CD14-positive monocyte (primary cell): ENCODE measurements at regions not wholly inside any gene's neighbourhood (a gene's known extent, or its start where the extent isn't known, plus 50 kb on each side); places are given as distances from the start of the nearest gene placed in this dataset.

Source experiments
- DNase-seq, 3 donors: peaks; one replicate each; pipeline ENCODE4 v3.0.0-alpha.2; 2011 to 2022
- H2AFZ ChIP-seq: 2 replicates; pipeline ENCODE4 v1.6.0; 2012; ENCODE audit warnings: mild to moderate bottlenecking, low read depth, low read length, inconsistent platforms; ENCODE audit not compliant: insufficient read depth, poor library complexity, severe bottlenecking
- H3K27ac ChIP-seq, 2 donors: 1 replicate in 1 of 2; 2 replicates in 1 of 2; pipeline ENCODE4 v1.5.1; 2012 to 2013; ENCODE audit warnings: low read length in 2 of 2, control low read depth in 1 of 2, inconsistent platforms in 1 of 2, low read depth in 1 of 2, mild to moderate bottlenecking in 1 of 2
- H3K27me3 ChIP-seq, 2 donors: one replicate each; pipeline versions ENCODE4 v1.6.0 to v1.6.1; 2011 to 2013; ENCODE audit warnings: low read length in 2 of 2; ENCODE audit not compliant: control insufficient read depth in 2 of 2, insufficient read depth in 2 of 2
- H3K36me3 ChIP-seq, 2 donors: replicated peaks in 1 of 2; 1 replicate in 1 of 2; 2 replicates in 1 of 2; pipeline versions ENCODE4 v1.5.1 to v1.6.1; 2012 to 2013; ENCODE audit warnings: low read length in 2 of 2, control low read depth in 1 of 2, inconsistent platforms in 1 of 2, mild to moderate bottlenecking in 1 of 2; ENCODE audit not compliant: insufficient read depth in 2 of 2, control insufficient read depth in 1 of 2
- H3K4me1 ChIP-seq, 2 donors: 1 replicate in 1 of 2; 2 replicates in 1 of 2; pipeline versions ENCODE4 v1.5.1 to v1.6.1; 2012 to 2013; ENCODE audit warnings: low read length in 2 of 2, control low read depth in 1 of 2, inconsistent platforms in 1 of 2, mild to moderate bottlenecking in 1 of 2, moderate library complexity in 1 of 2; ENCODE audit not compliant: insufficient read depth in 2 of 2, control insufficient read depth in 1 of 2
- H3K4me2 ChIP-seq: replicated peaks from 2 replicates; pipeline ENCODE3; 2012; ENCODE audit warnings: low read length, moderate library complexity, mild to moderate bottlenecking; ENCODE audit not compliant: poor library complexity, severe bottlenecking; ENCODE audit errors: extremely low read depth
- H3K4me3 ChIP-seq, 3 experiments: fragments of 200-600 bp in 1 of 3; sonication (generic) in 1 of 3; replicated peaks in 1 of 3; 1 replicate in 2 of 3; 2 replicates in 1 of 3; pipeline ENCODE4 v1.5.1; 2011 to 2013; ENCODE audit warnings: low read length in 3 of 3, mild to moderate bottlenecking in 3 of 3, control low read depth in 2 of 3, low read depth in 2 of 3, inconsistent platforms in 1 of 3, moderate library complexity in 1 of 3
- H3K79me2 ChIP-seq: 2 replicates; pipeline ENCODE4 v1.6.0; 2012; ENCODE audit warnings: mild to moderate bottlenecking, control low read depth, inconsistent platforms, low read length, moderate library complexity; ENCODE audit not compliant: insufficient read depth
- H3K9ac ChIP-seq: 2 replicates; pipeline ENCODE4 v1.6.0; 2017; ENCODE audit warnings: low read length, mild to moderate bottlenecking; ENCODE audit not compliant: insufficient read depth, poor library complexity, severe bottlenecking
- H3K9me3 ChIP-seq, 2 donors: replicated peaks in 1 of 2; 1 replicate in 1 of 2; 2 replicates in 1 of 2; pipeline versions ENCODE4 v1.5.1 to v1.6.1; 2012 to 2013; ENCODE audit warnings: low read length in 2 of 2, control low read depth in 1 of 2; ENCODE audit not compliant: control insufficient read depth in 1 of 2, insufficient read depth in 1 of 2
- H4K20me1 ChIP-seq: 2 replicates; pipeline ENCODE4 v1.6.0; 2012; ENCODE audit warnings: mild to moderate bottlenecking, low read length, control low read depth, moderate library complexity; ENCODE audit not compliant: insufficient read depth
- H3K27ac Mint-ChIP-seq, 7 donors: one replicate each; pipeline ENCODE4 v1.8.0; 2020; ENCODE audit warnings: mild to moderate bottlenecking in 7 of 7, mixed read lengths in 7 of 7, moderate library complexity in 6 of 7, inconsistent platforms in 2 of 7
- H3K27me3 Mint-ChIP-seq, 3 donors: one replicate each; pipeline ENCODE4 v1.8.0; 2021 to 2022; ENCODE audit warnings: low read depth in 3 of 3, mild to moderate bottlenecking in 3 of 3, mixed read lengths in 3 of 3, moderate library complexity in 3 of 3, inconsistent platforms in 1 of 3
- H3K36me3 Mint-ChIP-seq, 2 donors: one replicate each; pipeline ENCODE4 v1.8.0; 2020; ENCODE audit warnings: mixed read lengths in 2 of 2, inconsistent platforms in 1 of 2, mild to moderate bottlenecking in 1 of 2
- H3K4me1 Mint-ChIP-seq: one replicate; pipeline ENCODE4 v1.8.0; 2020; ENCODE audit warnings: mild to moderate bottlenecking, mixed read lengths
- H3K4me3 Mint-ChIP-seq, 2 donors: one replicate each; pipeline ENCODE4 v1.8.0; 2020; ENCODE audit warnings: mild to moderate bottlenecking in 2 of 2, mixed read lengths in 2 of 2, moderate library complexity in 1 of 2
- H3K9me3 Mint-ChIP-seq, 7 donors: one replicate each; pipeline ENCODE4 v1.8.0; 2020 to 2022; ENCODE audit warnings: mixed read lengths in 7 of 7, mild to moderate bottlenecking in 6 of 7, moderate library complexity in 6 of 7, inconsistent platforms in 2 of 7
- WGBS: methylation state at CpG from one replicate; pipeline ENCODE4 v1.1.5; 2013; ENCODE audit warnings: missing lambda C conversion rate; ENCODE audit not compliant: insufficient coverage; 5-methylcytosine and 5-hydroxymethylcytosine counted together
- intact Hi-C, 2 donors: fragments of 100-400 bp; cut with micrococcal nuclease; formaldehyde crosslinking; loops; one replicate each; pipeline versions ENCODE4 v1.15.0 to v1.15.1; 2023
- TF ChIP-seq, protein P1 (sequence below): fragments of 200-600 bp; IDR thresholded peaks from one replicate; pipeline ENCODE4 v1.8.0; 2022; ENCODE audit warnings: antibody characterized with exemption, mild to moderate bottlenecking

GRCh38 chr3:147941969-147942368 is 532.8 kb downstream of the ZIC1 start:
- DNase-seq, result no peak

DNA sequence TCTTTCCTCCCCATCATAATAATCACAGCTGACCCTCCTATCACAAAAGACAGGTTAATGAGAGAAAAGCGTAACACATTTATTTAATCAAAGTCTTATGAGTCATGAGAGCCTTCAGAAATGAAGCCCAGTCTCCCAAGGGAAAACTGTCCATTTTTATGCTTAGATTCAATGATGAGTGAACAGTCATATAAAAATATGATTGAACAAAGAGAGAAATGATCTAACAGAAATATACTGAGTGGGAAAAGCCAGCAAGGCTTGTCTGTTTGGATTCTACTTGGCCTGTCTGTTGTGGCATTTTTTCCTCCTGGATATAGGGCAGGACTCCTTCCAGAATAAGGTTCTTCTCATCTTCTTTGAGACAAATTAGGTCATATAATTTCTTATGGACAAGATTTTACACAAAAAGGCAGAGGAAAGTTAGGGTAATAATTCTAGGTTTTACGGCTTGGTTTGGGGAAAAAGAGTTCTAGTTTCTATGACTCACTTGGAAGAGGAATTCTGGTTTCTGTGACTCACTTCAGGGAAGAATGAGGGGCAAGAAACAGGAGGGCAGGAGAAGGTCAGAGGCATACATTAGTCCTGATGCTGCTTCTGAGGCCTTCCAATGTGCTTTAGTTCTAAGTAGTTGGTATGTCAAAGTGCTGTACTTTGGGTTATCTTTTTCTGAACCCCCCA is 534.2 kb downstream of the ZIC1 start:
- Histone ChIP-seq H3K4me3 (no peak overlapping the region), H3K4me2 (no peak overlapping the region), H4K20me1 (no peaks in the 10 kb centered on the region), H3K79me2 (no peaks in the 10 kb centered on the region), H3K9ac (no peak overlapping the region), H3K4me1 (no peaks in the 10 kb centered on the region), H3K27ac (no peak overlapping the region), H3K36me3 (no peaks in the 10 kb centered on the region), H3K9me3 (no peaks in the 10 kb centered on the region), H3K27me3 (no peaks in the 10 kb centered on the region), H2AFZ (no peak overlapping the region)
- H3K4me1 Mint-ChIP-seq, result no peaks in the 10 kb centered on the region
- H3K27me3 Mint-ChIP-seq, result peaks cover 0 to 2% (median 2%) of the 10 kb centered on the region in 3 donors
- TF ChIP-seq, protein P1, sequence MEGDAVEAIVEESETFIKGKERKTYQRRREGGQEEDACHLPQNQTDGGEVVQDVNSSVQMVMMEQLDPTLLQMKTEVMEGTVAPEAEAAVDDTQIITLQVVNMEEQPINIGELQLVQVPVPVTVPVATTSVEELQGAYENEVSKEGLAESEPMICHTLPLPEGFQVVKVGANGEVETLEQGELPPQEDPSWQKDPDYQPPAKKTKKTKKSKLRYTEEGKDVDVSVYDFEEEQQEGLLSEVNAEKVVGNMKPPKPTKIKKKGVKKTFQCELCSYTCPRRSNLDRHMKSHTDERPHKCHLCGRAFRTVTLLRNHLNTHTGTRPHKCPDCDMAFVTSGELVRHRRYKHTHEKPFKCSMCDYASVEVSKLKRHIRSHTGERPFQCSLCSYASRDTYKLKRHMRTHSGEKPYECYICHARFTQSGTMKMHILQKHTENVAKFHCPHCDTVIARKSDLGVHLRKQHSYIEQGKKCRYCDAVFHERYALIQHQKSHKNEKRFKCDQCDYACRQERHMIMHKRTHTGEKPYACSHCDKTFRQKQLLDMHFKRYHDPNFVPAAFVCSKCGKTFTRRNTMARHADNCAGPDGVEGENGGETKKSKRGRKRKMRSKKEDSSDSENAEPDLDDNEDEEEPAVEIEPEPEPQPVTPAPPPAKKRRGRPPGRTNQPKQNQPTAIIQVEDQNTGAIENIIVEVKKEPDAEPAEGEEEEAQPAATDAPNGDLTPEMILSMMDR, result no peak
- H3K9me3 Mint-ChIP-seq, result peaks cover 0 to 8% (median 2%) of the 10 kb centered on the region in 7 donors
- 100% methylated on average over 1 of the region's 2 CpGs for WGBS
- no peaks in the 10 kb centered on the region for H3K36me3 Mint-ChIP-seq
- H3K4me3 Mint-ChIP-seq, result no peak overlapping the region
- DNase-seq, result no peak
- intact Hi-C loops, result no loop called here
- no peak overlapping the region for H3K27ac Mint-ChIP-seq

More at GRCh38 chr3:147941969-147942368, 532.8 kb downstream of the ZIC1 start:
- intact Hi-C loops, result no loop called here
- Histone ChIP-seq H3K4me3 (no peak overlapping the region), H3K27ac (no peak overlapping the region), H3K9ac (no peak overlapping the region), H3K27me3 (no peaks in the 10 kb centered on the region), H3K9me3 (no peaks in the 10 kb centered on the region), H3K4me2 (no peak overlapping the region), H3K4me1 (no peaks in the 10 kb centered on the region), H3K79me2 (no peaks in the 10 kb centered on the region), H4K20me1 (no peaks in the 10 kb centered on the region), H2AFZ (no peak overlapping the region), H3K36me3 (no peaks in the 10 kb centered on the region)
- Mint-ChIP-seq H3K4me3 (no peak overlapping the region), H3K9me3 (peaks cover 0 to 6% (median 2%) of the 10 kb centered on the region in 7 donors), H3K36me3 (no peaks in the 10 kb centered on the region), H3K27ac (no peak overlapping the region), H3K4me1 (no peaks in the 10 kb centered on the region), H3K27me3 (peaks cover 2% of the 10 kb centered on the region in 3 donors)
- 79% methylated on average over 2 of the region's 2 CpGs for WGBS
- TF ChIP-seq, protein P1, result no peak
